H9 (cell line): ENCODE measurements at regions not wholly inside any gene's neighbourhood (a gene's known extent, or its start where the extent isn't known, plus 50 kb on each side); places are given as distances from the start of the nearest gene placed in this dataset.

Experiments
- DNase-seq: peaks from one replicate; pipeline ENCODE4 v3.0.0-alpha.2; 2017
- H2AFZ ChIP-seq: one replicate; pipeline ENCODE4 v1.6.1; 2013; ENCODE audit warnings: mild to moderate bottlenecking, low read length, control low read depth, moderate library complexity
- H2AK5ac ChIP-seq: 2 replicates; pipeline ENCODE4 v1.6.1; 2013; ENCODE audit warnings: low read length, control low read depth, mixed read lengths; ENCODE audit not compliant: insufficient read length
- H2BK120ac ChIP-seq: one replicate; pipeline ENCODE4 v1.6.1; 2013; ENCODE audit warnings: low read depth, mild to moderate bottlenecking, low read length, control low read depth, inconsistent platforms; ENCODE audit not compliant: poor library complexity, severe bottlenecking
- H2BK12ac ChIP-seq: 2 replicates; pipeline ENCODE4 v1.6.1; 2013; ENCODE audit warnings: low read length, control low read depth, mixed read lengths, low read depth; ENCODE audit not compliant: insufficient read length
- H2BK15ac ChIP-seq: 2 replicates; pipeline ENCODE4 v1.6.1; 2013; ENCODE audit warnings: low read depth, low read length, control low read depth
- H2BK20ac ChIP-seq: one replicate; pipeline ENCODE4 v1.6.1; 2013; ENCODE audit warnings: low read depth, mild to moderate bottlenecking, low read length, control low read depth, inconsistent platforms; ENCODE audit not compliant: poor library complexity, severe bottlenecking
- H2BK5ac ChIP-seq: 2 replicates; pipeline ENCODE4 v1.6.1; 2013; ENCODE audit warnings: low read length, control low read depth, mixed read lengths; ENCODE audit not compliant: insufficient read length
- H3K14ac ChIP-seq: 2 replicates; pipeline ENCODE4 v1.6.1; 2013; ENCODE audit warnings: low read length, control low read depth; ENCODE audit not compliant: insufficient read depth
- H3K18ac ChIP-seq: 2 replicates; pipeline ENCODE4 v1.6.1; 2013; ENCODE audit warnings: low read depth, mild to moderate bottlenecking, mixed read lengths, low read length, control low read depth; ENCODE audit not compliant: insufficient read length
- H3K23ac ChIP-seq: 2 replicates; pipeline ENCODE4 v1.6.1; 2013; ENCODE audit warnings: low read length, control low read depth, mixed read lengths, low read depth; ENCODE audit not compliant: insufficient read length
- H3K23me2 ChIP-seq: 2 replicates; pipeline ENCODE4 v1.6.1; 2013; ENCODE audit warnings: low read depth, mild to moderate bottlenecking, mixed read lengths, low read length, control low read depth; ENCODE audit not compliant: insufficient read length, poor library complexity, severe bottlenecking
- H3K27ac ChIP-seq: 2 replicates; pipeline ENCODE4 v1.5.1; 2013; ENCODE audit warnings: low read length, control low read depth, mixed read lengths, low read depth; ENCODE audit not compliant: insufficient read length
- H3K27me3 ChIP-seq: 2 replicates; pipeline ENCODE4 v1.6.1; 2013; ENCODE audit warnings: low read length, control low read depth, inconsistent platforms; ENCODE audit not compliant: insufficient read depth
- H3K4ac ChIP-seq: 2 replicates; pipeline ENCODE4 v1.6.1; 2013; ENCODE audit warnings: low read depth, mild to moderate bottlenecking, control low read depth, inconsistent platforms, low read length, moderate library complexity
- H3K4me1 ChIP-seq: 2 replicates; pipeline ENCODE4 v1.6.1; 2013; ENCODE audit warnings: low read length, control low read depth, inconsistent platforms; ENCODE audit not compliant: insufficient read depth
- H3K4me2 ChIP-seq: 2 replicates; pipeline ENCODE4 v1.6.1; 2013; ENCODE audit warnings: low read length, control low read depth, mixed read lengths; ENCODE audit not compliant: insufficient read length, insufficient read depth
- H3K56ac ChIP-seq: 2 replicates; pipeline ENCODE4 v1.6.1; 2013; ENCODE audit warnings: low read depth, mild to moderate bottlenecking, mixed read lengths, low read length, control low read depth; ENCODE audit not compliant: insufficient read length
- H3K79me1 ChIP-seq: 2 replicates; pipeline ENCODE4 v1.6.1; 2013; ENCODE audit warnings: low read depth, mild to moderate bottlenecking, moderate library complexity, low read length, control low read depth, inconsistent platforms; ENCODE audit not compliant: insufficient read depth, poor library complexity, severe bottlenecking
- H3K79me2 ChIP-seq: 2 replicates; pipeline ENCODE4 v1.6.1; 2013; ENCODE audit warnings: low read length, control low read depth, inconsistent platforms; ENCODE audit not compliant: insufficient read depth
- H3K9ac ChIP-seq: 2 replicates; pipeline ENCODE4 v1.6.1; 2013; ENCODE audit warnings: low read length, control low read depth, mixed read lengths; ENCODE audit not compliant: insufficient read length; ENCODE audit errors: extremely low read depth
- H3K9me3 ChIP-seq: one replicate; pipeline ENCODE4 v1.6.1; 2013; ENCODE audit warnings: low read depth, low read length, inconsistent platforms; ENCODE audit not compliant: control insufficient read depth
- H3T11ph ChIP-seq: one replicate; pipeline ENCODE4 v1.6.1; 2013; ENCODE audit warnings: mild to moderate bottlenecking, low read length, control low read depth, inconsistent platforms
- H4K20me1 ChIP-seq: one replicate; pipeline ENCODE4 v1.6.1; 2013; ENCODE audit not compliant: control insufficient read depth, insufficient read length, insufficient read depth
- H4K5ac ChIP-seq: 2 replicates; pipeline ENCODE4 v1.6.1; 2013; ENCODE audit warnings: low read depth, mild to moderate bottlenecking, mixed read lengths, low read length, control low read depth; ENCODE audit not compliant: insufficient read length
- H4K8ac ChIP-seq: replicated peaks from 2 replicates; pipeline ENCODE4 v1.6.1; 2013; ENCODE audit warnings: low read length, control low read depth, mixed read lengths, low read depth; ENCODE audit not compliant: insufficient read length
- H4K91ac ChIP-seq: 2 replicates; pipeline ENCODE4 v1.6.1; 2013; ENCODE audit warnings: low read depth, mild to moderate bottlenecking, moderate library complexity, mixed read lengths, low read length, control low read depth; ENCODE audit not compliant: insufficient read length
- H3K27ac Mint-ChIP-seq, 3 experiments: 2 replicates in 2 of 3; 3 replicates in 1 of 3; pipeline ENCODE4 v1.8.0; 2020 to 2021; ENCODE audit warnings: mixed read lengths in 3 of 3, mild to moderate bottlenecking in 1 of 3, moderate library complexity in 1 of 3
- H3K27me3 Mint-ChIP-seq: 2 replicates; pipeline ENCODE4 v1.8.0; 2021; ENCODE audit warnings: low read depth, mild to moderate bottlenecking, moderate library complexity, mixed read lengths
- H3K36me3 Mint-ChIP-seq, 3 experiments: 2 replicates in 2 of 3; 3 replicates in 1 of 3; pipeline ENCODE4 v1.8.0; 2020 to 2021; ENCODE audit warnings: low read depth in 3 of 3, mixed read lengths in 3 of 3; ENCODE audit not compliant: insufficient read depth in 1 of 3
- H3K4me1 Mint-ChIP-seq, 2 experiments: 2 replicates each; pipeline ENCODE4 v1.8.0; 2020; ENCODE audit warnings: mixed read lengths in 2 of 2
- H3K4me3 Mint-ChIP-seq, 2 experiments: 2 replicates in 1 of 2; 3 replicates in 1 of 2; pipeline ENCODE4 v1.8.0; 2020 to 2021; ENCODE audit warnings: mild to moderate bottlenecking in 2 of 2, mixed read lengths in 2 of 2, moderate library complexity in 1 of 2
- H3K9me3 Mint-ChIP-seq, 2 experiments: 2 replicates in 1 of 2; 3 replicates in 1 of 2; pipeline ENCODE4 v1.8.0; 2020; ENCODE audit warnings: mild to moderate bottlenecking in 2 of 2, mixed read lengths in 2 of 2, moderate library complexity in 1 of 2
- CTCF ChIP-seq: fragments of 200-600 bp; sonication (generic); conservative IDR thresholded peaks from 3 replicates; pipeline ENCODE4 v1.8.0; 2021; ENCODE audit warnings: antibody characterized with exemption, mild to moderate bottlenecking

GRCh38 chr1:87800006-87800405 is 471.3 kb downstream of the LMO4 start:
- Histone ChIP-seq H4K91ac (no peak overlapping the region), H3T11ph (no peak overlapping the region), H2BK20ac (no peak overlapping the region), H2BK15ac (no peak overlapping the region), H3K4me1 (no peaks in the 10 kb centered on the region), H2BK5ac (no peak overlapping the region), H3K56ac (no peak overlapping the region), H3K27me3 (no peaks in the 10 kb centered on the region), H3K18ac (no peak overlapping the region), H2AFZ (no peak overlapping the region), H2AK5ac (no peak overlapping the region), H2BK12ac (no peak overlapping the region), H3K4ac (no peak overlapping the region), H3K79me2 (no peaks in the 10 kb centered on the region), H3K23ac (no peak overlapping the region), H4K8ac (no peak overlapping the region), H3K14ac (no peak overlapping the region), H3K27ac (no peak overlapping the region), H3K79me1 (no peaks in the 10 kb centered on the region), H3K4me2 (no peak overlapping the region), H4K5ac (no peak overlapping the region), H3K23me2 (no peaks in the 10 kb centered on the region), H3K9me3 (no peaks in the 10 kb centered on the region), H4K20me1 (no peaks in the 10 kb centered on the region), H3K9ac (no peak overlapping the region), H2BK120ac (no peak overlapping the region)
- Mint-ChIP-seq H3K36me3 (no peaks in the 10 kb centered on the region), H3K4me3 (no peak overlapping the region), H3K27ac (no peak overlapping the region), H3K27me3 (no peaks in the 10 kb centered on the region), H3K4me1 (peaks cover 9% of the 10 kb centered on the region in 2 experiments), H3K9me3 (no peaks in the 10 kb centered on the region; a peak in 1 of 5 replicates)
- no peak for DNase-seq
- no peak for TF ChIP-seq CTCF
